Vagina (tissue), 2 donors: ENCODE measurements at regions not wholly inside any gene's neighbourhood (a gene's known extent, or its start where the extent isn't known, plus 50 kb on each side); places are given as distances from the start of the nearest gene placed in this dataset.

Experiments
- DNase-seq, 2 donors: peaks; one replicate each; pipeline ENCODE4 v3.0.0-alpha.2; 2017; ENCODE audit errors: extremely low spot score in 2 of 2
- H3K27ac ChIP-seq: fragments of 200-600 bp; sonication (generic); one replicate; pipeline ENCODE4 v1.5.1; 2019
- H3K27me3 ChIP-seq: fragments of 200-600 bp; sonication (generic); one replicate; pipeline ENCODE4 v1.5.1; 2019
- H3K36me3 ChIP-seq, 2 donors: fragments of 200-600 bp; sonication (generic); one replicate each; pipeline ENCODE4 v1.5.1; 2017 to 2019
- H3K4me1 ChIP-seq: fragments of 200-600 bp; sonication (generic); one replicate; pipeline ENCODE4 v1.5.1; 2019
- H3K4me3 ChIP-seq, 2 donors: fragments of 200-600 bp; sonication (generic); 1 replicate in 1 of 2; 2 replicates in 1 of 2; pipeline ENCODE4 v1.5.1; 2016 to 2019
- H3K9me3 ChIP-seq: fragments of 200-600 bp; sonication (generic); one replicate; pipeline ENCODE4 v1.5.1; 2019
- CTCF ChIP-seq, 3 experiments: fragments of 450-650 bp in 2 of 3; fragments of 200-600 bp in 1 of 3; sonication (generic) in 1 of 3; IDR thresholded peaks; one replicate each; pipeline ENCODE4 v1.5.1; 2017 to 2019; ENCODE audit warnings: antibody characterized with exemption in 3 of 3, mild to moderate bottlenecking in 2 of 3, moderate library complexity in 2 of 3
- POLR2A ChIP-seq, 2 donors: fragments of 450-650 bp; IDR thresholded peaks; one replicate each; pipeline ENCODE4 v1.6.1; 2017; ENCODE audit warnings: antibody characterized with exemption in 2 of 2, mild to moderate bottlenecking in 2 of 2, moderate library complexity in 2 of 2
- POLR2AphosphoS5 ChIP-seq, 2 donors: sonication (generic); formaldehyde crosslinking; IDR thresholded peaks; one replicate each; pipeline ENCODE4 v1.9.0; 2017; ENCODE audit warnings: antibody characterized with exemption in 2 of 2, mild to moderate bottlenecking in 2 of 2, low read depth in 1 of 2; ENCODE audit not compliant: insufficient read depth in 1 of 2
- intact Hi-C: fragments of 100-400 bp; cut with DNase I; formaldehyde crosslinking; loops from one replicate; pipeline ENCODE4 v1.15.1; 2023

DNA sequence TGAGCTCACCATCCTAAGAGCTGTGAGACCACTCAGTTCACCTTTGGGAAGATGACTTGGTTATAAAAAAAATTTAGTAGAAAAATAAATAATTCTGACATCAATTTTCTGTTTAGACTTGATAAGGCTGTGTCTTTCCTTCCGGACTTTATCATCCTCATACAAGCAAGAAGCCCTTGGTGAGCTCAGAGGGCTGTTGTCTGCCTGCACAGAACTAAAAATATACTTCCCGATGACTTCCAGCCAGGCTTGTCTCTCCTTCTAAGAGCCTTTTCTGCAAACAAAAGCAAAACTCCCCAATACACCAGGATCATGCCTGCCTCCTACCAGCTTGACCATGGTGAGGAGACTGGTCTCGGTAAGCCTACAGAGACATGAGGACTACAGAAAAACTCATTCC, 58.3 kb upstream of the PHOX2B start:
- H3K4me3 ChIP-seq: no peak overlapping the region
- no peak for TF ChIP-seq POLR2A (IDR thresholded peaks at IDR 0.05)
- H3K4me1 ChIP-seq: no peaks in the 10 kb centered on the region
- no peak overlapping the region for H3K27ac ChIP-seq
- no peaks in the 10 kb centered on the region for H3K36me3 ChIP-seq
- H3K9me3 ChIP-seq: no peaks in the 10 kb centered on the region
- DNase-seq: no peak
- intact Hi-C loops: no loop called here
- no peaks in the 10 kb centered on the region for H3K27me3 ChIP-seq

DNA sequence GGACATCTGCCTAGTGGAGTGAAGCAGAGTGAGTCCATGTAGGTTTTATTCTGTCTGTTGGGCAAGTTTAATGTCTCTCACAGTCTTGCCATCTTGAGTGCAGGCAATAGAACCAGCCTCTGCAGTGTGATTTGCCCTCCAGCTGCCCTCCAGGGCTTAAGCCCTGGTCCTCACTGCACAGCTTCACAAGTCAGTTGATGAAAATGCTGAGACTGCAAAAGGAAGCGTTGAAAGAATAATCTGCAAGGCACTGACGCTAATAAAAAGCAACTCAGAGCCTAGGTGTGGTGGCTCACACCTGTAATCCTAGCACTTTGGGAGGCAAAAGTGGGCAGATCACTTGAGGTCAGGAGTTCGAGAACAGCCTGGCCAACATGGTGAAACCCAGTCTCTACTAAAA, 54.1 kb upstream of the PHOX2B start:
- Histone ChIP-seq H3K27ac (no peak overlapping the region), H3K4me1 (no peaks in the 10 kb centered on the region), H3K27me3 (no peaks in the 10 kb centered on the region), H3K36me3 (no peaks in the 10 kb centered on the region), H3K9me3 (no peaks in the 10 kb centered on the region), H3K4me3 (no peak overlapping the region)
- no peak for DNase-seq
- intact Hi-C loops: no loop called here
- TF ChIP-seq POLR2A (IDR thresholded peaks at IDR 0.05) (no peak), POLR2AphosphoS5 (IDR thresholded peaks at IDR 0.05; ENCODE audit: insufficient read depth in 1 of 2, low read depth in 1 of 2) (no peak), CTCF (IDR thresholded peaks at IDR 0.05) (no peak)

DNA sequence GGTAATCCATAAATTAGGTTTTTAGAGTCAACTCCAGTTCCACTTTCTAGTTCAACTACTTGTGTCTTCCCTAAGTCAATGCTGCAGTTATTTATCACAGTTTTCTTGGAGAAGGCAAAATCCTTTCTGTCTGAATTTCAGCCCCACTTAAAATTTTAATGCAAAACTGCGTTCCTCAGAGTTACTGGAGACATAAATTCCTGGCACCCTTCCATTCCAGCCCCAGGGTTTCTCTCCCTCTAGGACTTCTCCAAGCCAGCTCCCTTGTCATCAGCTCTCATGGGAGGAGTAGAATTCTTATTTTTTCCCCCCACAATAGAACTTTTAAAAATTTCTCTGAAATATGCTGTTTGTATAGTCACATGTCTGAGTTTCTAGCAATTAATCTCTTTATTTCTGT, 50.6 kb upstream of the PHOX2B start:
- DNase-seq: no peak
- intact Hi-C loops: no loop called here
- no peak for TF ChIP-seq POLR2A (IDR thresholded peaks at IDR 0.05)
- no peak for TF ChIP-seq POLR2AphosphoS5 (IDR thresholded peaks at IDR 0.05; ENCODE audit: insufficient read depth in 1 of 2, low read depth in 1 of 2)
- no peak for TF ChIP-seq CTCF (IDR thresholded peaks at IDR 0.05)

More for the DNA sequence above, 50.6 kb upstream of the PHOX2B start:
- H3K27ac ChIP-seq: no peak overlapping the region
- H3K9me3 ChIP-seq: no peaks in the 10 kb centered on the region
- no peaks in the 10 kb centered on the region for H3K27me3 ChIP-seq
- H3K36me3 ChIP-seq: no peaks in the 10 kb centered on the region
- no peak overlapping the region for H3K4me3 ChIP-seq
- H3K4me1 ChIP-seq: no peaks in the 10 kb centered on the region
